ENCODE measurements at regions not wholly inside any gene's neighbourhood (a gene's known extent, or its start where the extent isn't known, plus 50 kb on each side); places are given as distances from the start of the nearest gene placed in this dataset.

- Histone ChIP-seq H2AFZ (ENCODE audit: low read depth, low read length) (no peak overlapping the region), H3K27me3 (ENCODE audit: control insufficient read depth in 2 of 2, insufficient read depth in 2 of 2, low read length in 2 of 2) (no peaks in the 10 kb centered on the region), H3K4me1 (ENCODE audit: control insufficient read depth, extremely low read depth, insufficient read depth, low read length) (no peaks in the 10 kb centered on the region), H3K9me1 (replicated peaks; ENCODE audit: control insufficient read depth, extremely low read depth, insufficient read depth, low read length) (no peaks in the 10 kb centered on the region), H3K9me3 (replicated peaks; ENCODE audit: control insufficient read depth, insufficient read depth, low read length) (no peaks in the 10 kb centered on the region), H4K20me1 (replicated peaks; ENCODE audit: control insufficient read depth, extremely low read depth, insufficient read depth, low read length) (no peaks in the 10 kb centered on the region), H3K79me2 (ENCODE audit: control insufficient read depth, insufficient read depth, low read length) (no peaks in the 10 kb centered on the region), H3K36me3 (ENCODE audit: control insufficient read depth in 2 of 2, extremely low read depth in 1 of 2, insufficient read depth in 2 of 2, low read length in 2 of 2) (no peaks in the 10 kb centered on the region), H3K9ac (replicated peaks; ENCODE audit: extremely low read depth, insufficient read depth, low read length) (no peak overlapping the region), H3K27ac (ENCODE audit: insufficient read depth, low read depth, low read length) (no peak overlapping the region), H3K4me3 (replicated peaks in 1 of 3; ENCODE audit: insufficient read depth in 1 of 3, low read depth in 1 of 3, low read length in 3 of 3) (no peak overlapping the region), H3K4me2 (ENCODE audit: insufficient read depth, low read length) (no peak overlapping the region)
- ChIA-PET POLR2A (no interaction called here), CTCF (no interaction called here)
- dilution Hi-C loops (cut with MboI; ENCODE audit: extremely low pct_ligation_motif_present, low sequenced_read_pairs) (no loop called here), intact Hi-C loops (cut with micrococcal nuclease) (no loop called here)
- no peak for FAIRE-seq
- BruUV-seq (replicated peaks): no TSS peak
- TF ChIP-seq MYC (IDR thresholded peaks at IDR 0.05; ENCODE audit: low read depth, low read length) (no peak), MAX (IDR thresholded peaks at IDR 0.05; ENCODE audit: insufficient read depth, insufficient read length) (no peak), CTCF (IDR thresholded peaks at IDR 0.05; ENCODE audit: extremely low read depth in 1 of 2, insufficient read depth in 1 of 2, low read depth in 1 of 2, low read length in 2 of 2) (no peak), POLR2AphosphoS5 (IDR thresholded peaks at IDR 0.05; ENCODE audit: insufficient read depth, low read depth, low read length) (no peak), POLR2A (IDR thresholded peaks at IDR 0.05; ENCODE audit: low read depth, low read length) (no peak), JUN (IDR thresholded peaks at IDR 0.05; ENCODE audit: borderline replicate concordance, insufficient read depth, insufficient read length, low read depth) (no peak), FOS (IDR thresholded peaks at IDR 0.05; ENCODE audit: borderline replicate concordance, insufficient read depth, low read length) (no peak), GATA2 (IDR thresholded peaks at IDR 0.05; ENCODE audit: insufficient read depth, insufficient read length, low read depth, low read length) (no peak), EZH2 (IDR thresholded peaks at IDR 0.05; ENCODE audit: borderline replicate concordance, low read depth, low read length, severe bottlenecking) (no peak)
- DNase-seq (ENCODE audit: low read depth, low spot score): no peak
These were observed 313.9 kb downstream of the BCL11B start for GRCh38 chr14:98958048-98958631.
